Caco-2 (cell line): ENCODE measurements at regions not wholly inside any gene's neighbourhood (a gene's known extent, or its start where the extent isn't known, plus 50 kb on each side); places are given as distances from the start of the nearest gene placed in this dataset.

ENCODE experiments used
- BruUV-seq: library from RNA; stranded (reverse); fragments of 400-500 nt; replicated peaks from 2 replicates; lab custom pipeline; 2021; lab: Mats Ljungman, UMichigan
- CTCF ChIA-PET: fragments of 300-600 bp; sonication (Branson Sonifier 250); formaldehyde crosslinking; loops from one replicate; lab custom pipeline; 2022; ENCODE audit warnings: antibody characterized with exemption; lab: Charles Lee
- POLR2A ChIA-PET: fragments of 300-600 bp; sonication (Branson Sonifier 250); formaldehyde crosslinking; loops from one replicate; lab custom pipeline; 2022; ENCODE audit warnings: antibody characterized with exemption; lab: Charles Lee
- DNase-seq, 2 experiments: peaks; one replicate each; pipeline versions ENCODE4 v3.0.0 to v3.0.0-alpha.2; 2020 to 2022
- H3K27me3 ChIP-seq: replicated peaks from 2 replicates; pipeline ENCODE4 v1.6.0; 2011; ENCODE audit warnings: low read length; ENCODE audit not compliant: control insufficient read depth, insufficient read depth
- H3K36me3 ChIP-seq: 2 replicates; pipeline ENCODE4 v1.5.1; 2011; ENCODE audit warnings: low read length; ENCODE audit not compliant: control insufficient read depth, insufficient read depth
- H3K4me1 ChIP-seq: fragments of 250-450 bp; sonication (Bioruptor Pico); 2 replicates; pipeline ENCODE4 v1.5.1; 2020; ENCODE audit warnings: mild to moderate bottlenecking
- H3K4me3 ChIP-seq: 2 replicates; pipeline ENCODE4 v1.5.1; 2011; ENCODE audit warnings: low read depth, mild to moderate bottlenecking, control low read depth, low read length
- H3K9me3 ChIP-seq: fragments of 250-450 bp; sonication (Bioruptor Pico); 2 replicates; pipeline ENCODE4 v1.5.1; 2020; ENCODE audit warnings: mild to moderate bottlenecking, moderate library complexity
- H3K27ac Mint-ChIP-seq: one replicate; pipeline ENCODE4 v1.8.0; 2022; ENCODE audit warnings: mixed read lengths; ENCODE audit not compliant: unreplicated experiment
- H3K27me3 Mint-ChIP-seq: one replicate; pipeline ENCODE4 v1.8.0; 2022; ENCODE audit warnings: mixed read lengths; ENCODE audit not compliant: insufficient read depth, unreplicated experiment
- H3K36me3 Mint-ChIP-seq: one replicate; pipeline ENCODE4 v1.8.0; 2022; ENCODE audit warnings: mild to moderate bottlenecking, mixed read lengths; ENCODE audit not compliant: insufficient read depth, unreplicated experiment
- H3K4me1 Mint-ChIP-seq: one replicate; pipeline ENCODE4 v1.8.0; 2022; ENCODE audit warnings: low read depth, mixed read lengths; ENCODE audit not compliant: unreplicated experiment
- H3K4me3 Mint-ChIP-seq: one replicate; pipeline ENCODE4 v1.8.0; 2022; ENCODE audit warnings: mild to moderate bottlenecking, moderate library complexity, mixed read lengths; ENCODE audit not compliant: unreplicated experiment
- H3K9me3 Mint-ChIP-seq: one replicate; pipeline ENCODE4 v1.8.0; 2022; ENCODE audit warnings: mixed read lengths; ENCODE audit not compliant: unreplicated experiment
- CTCF ChIP-seq, 2 experiments: fragments of 200-600 bp in 1 of 2; IDR thresholded peaks; 1 replicate in 1 of 2; 2 replicates in 1 of 2; pipeline versions ENCODE4 v1.5.1 to v1.8.0; 2011 to 2022; ENCODE audit warnings: antibody characterized with exemption in 1 of 2, control low read depth in 1 of 2, inconsistent platforms in 1 of 2, low read depth in 1 of 2, low read length in 1 of 2, mild to moderate bottlenecking in 1 of 2, moderate library complexity in 1 of 2; ENCODE audit not compliant: insufficient read depth in 1 of 2, severe bottlenecking in 1 of 2, unreplicated experiment in 1 of 2
- intact Hi-C: fragments of 100-400 bp; cut with micrococcal nuclease; formaldehyde crosslinking; loops from one replicate; pipeline ENCODE4 v1.10.0; 2022; ENCODE audit not compliant: unreplicated experiment

GRCh38 chr4:138845054-138845453 is 170.5 kb upstream of the NOCT start:
- H3K4me3 ChIP-seq = no peak overlapping the region
- POLR2A ChIA-PET = no interaction called here
- no peaks in the 10 kb centered on the region for H3K9me3 ChIP-seq
- no peaks in the 10 kb centered on the region for H3K4me1 ChIP-seq
- Mint-ChIP-seq H3K9me3 (no peaks in the 10 kb centered on the region), H3K4me1 (peaks cover 7% of the 10 kb centered on the region), H3K4me3 (no peak overlapping the region), H3K36me3 (no peaks in the 10 kb centered on the region), H3K27me3 (no peaks in the 10 kb centered on the region), H3K27ac (no peak overlapping the region)
- no TSS peak for BruUV-seq
- no peaks in the 10 kb centered on the region for H3K36me3 ChIP-seq
- CTCF ChIA-PET = no interaction called here
- no peaks in the 10 kb centered on the region for H3K27me3 ChIP-seq
- no peak for TF ChIP-seq CTCF (IDR thresholded peaks at IDR 0.05; ENCODE audit: insufficient read depth in 1 of 2, low read depth in 1 of 2, low read length in 1 of 2, severe bottlenecking in 1 of 2, unreplicated experiment in 1 of 2)
- DNase-seq = no peak
- intact Hi-C loops = no loop called here

GRCh38 chr4:138843616-138844015 is 172.0 kb upstream of the NOCT start:
- Mint-ChIP-seq H3K4me3 (no peak overlapping the region), H3K9me3 (no peaks in the 10 kb centered on the region), H3K4me1 (peaks cover 7% of the 10 kb centered on the region), H3K27me3 (no peaks in the 10 kb centered on the region), H3K36me3 (no peaks in the 10 kb centered on the region), H3K27ac (no peak overlapping the region)
- no TSS peak for BruUV-seq
- ChIA-PET POLR2A (no interaction called here), CTCF (no interaction called here)
- H3K36me3 ChIP-seq = no peaks in the 10 kb centered on the region
- H3K27me3 ChIP-seq = no peaks in the 10 kb centered on the region
- DNase-seq = no peak
- no peak overlapping the region for H3K4me3 ChIP-seq
- no peaks in the 10 kb centered on the region for H3K4me1 ChIP-seq
- no peak for TF ChIP-seq CTCF (IDR thresholded peaks at IDR 0.05; ENCODE audit: insufficient read depth in 1 of 2, low read depth in 1 of 2, low read length in 1 of 2, severe bottlenecking in 1 of 2, unreplicated experiment in 1 of 2)
- H3K9me3 ChIP-seq = no peaks in the 10 kb centered on the region
- intact Hi-C loops = no loop called here

GRCh38 chr4:138841343-138841742 is 174.2 kb upstream of the NOCT start:
- Mint-ChIP-seq H3K4me3 (no peak overlapping the region), H3K27me3 (no peaks in the 10 kb centered on the region), H3K36me3 (no peaks in the 10 kb centered on the region), H3K27ac (no peak overlapping the region), H3K4me1 (peaks cover 9% of the 10 kb centered on the region), H3K9me3 (no peaks in the 10 kb centered on the region)
- Histone ChIP-seq H3K27me3 (no peaks in the 10 kb centered on the region), H3K9me3 (no peaks in the 10 kb centered on the region), H3K4me3 (no peak overlapping the region), H3K36me3 (no peaks in the 10 kb centered on the region), H3K4me1 (peaks cover 2% of the 10 kb centered on the region)
- POLR2A ChIA-PET = no interaction called here
- no peak for DNase-seq
- CTCF ChIA-PET = no interaction called here
- no peak for TF ChIP-seq CTCF (IDR thresholded peaks at IDR 0.05; ENCODE audit: insufficient read depth in 1 of 2, low read depth in 1 of 2, low read length in 1 of 2, severe bottlenecking in 1 of 2, unreplicated experiment in 1 of 2)
- intact Hi-C loops = no loop called here
- BruUV-seq = no TSS peak
